MG63 (cell line): ENCODE measurements at regions not wholly inside any gene's neighbourhood (a gene's known extent, or its start where the extent isn't known, plus 50 kb on each side); places are given as distances from the start of the nearest gene placed in this dataset.

Source experiments
- DNase-seq: peaks from one replicate; pipeline ENCODE4 v3.0.0-alpha.2; 2020
- H3K27me3 ChIP-seq: fragments of 250-450 bp; sonication (Bioruptor Pico); 2 replicates; pipeline ENCODE4 v1.5.1; 2020; ENCODE audit warnings: mild to moderate bottlenecking, moderate library complexity
- H3K36me3 ChIP-seq: fragments of 250-450 bp; sonication (Bioruptor Pico); 2 replicates; pipeline ENCODE4 v1.5.1; 2020; ENCODE audit warnings: mild to moderate bottlenecking, moderate library complexity
- H3K4me3 ChIP-seq: fragments of 250-450 bp; sonication (Bioruptor Pico); 2 replicates; pipeline ENCODE4 v1.5.1; 2020; ENCODE audit warnings: mild to moderate bottlenecking, moderate library complexity
- H3K9me3 ChIP-seq: fragments of 250-450 bp; sonication (Bioruptor Pico); 2 replicates; pipeline ENCODE4 v1.5.1; 2020; ENCODE audit warnings: mild to moderate bottlenecking, moderate library complexity

- Histone ChIP-seq H3K27me3 (no peaks in the 10 kb centered on the region), H3K9me3 (no peaks in the 10 kb centered on the region), H3K36me3 (no peaks in the 10 kb centered on the region), H3K4me3 (no peak overlapping the region)
- DNase-seq = no peak
Measured at GRCh38 chr10:130489891-130490290, 353.7 kb downstream of the GLRX3 start.

GRCh38 chr10:130491011-130491692 is 355.0 kb downstream of the GLRX3 start:
- Histone ChIP-seq H3K36me3 (no peaks in the 10 kb centered on the region), H3K27me3 (no peaks in the 10 kb centered on the region), H3K9me3 (no peaks in the 10 kb centered on the region), H3K4me3 (no peak overlapping the region)
- no peak for DNase-seq

GRCh38 chr10:130491693-130492050 is 355.5 kb downstream of the GLRX3 start:
- H3K4me3 ChIP-seq = no peak overlapping the region
- DNase-seq = no peak
- no peaks in the 10 kb centered on the region for H3K27me3 ChIP-seq
- H3K9me3 ChIP-seq = no peaks in the 10 kb centered on the region
- no peaks in the 10 kb centered on the region for H3K36me3 ChIP-seq

GRCh38 chr10:130492266-130492934 is 356.2 kb downstream of the GLRX3 start:
- no peaks in the 10 kb centered on the region for H3K27me3 ChIP-seq
- no peak overlapping the region for H3K4me3 ChIP-seq
- no peak for DNase-seq
- H3K36me3 ChIP-seq = no peaks in the 10 kb centered on the region
- no peaks in the 10 kb centered on the region for H3K9me3 ChIP-seq

- no peak for DNase-seq
- Histone ChIP-seq H3K36me3 (no peaks in the 10 kb centered on the region), H3K9me3 (no peaks in the 10 kb centered on the region), H3K27me3 (no peaks in the 10 kb centered on the region), H3K4me3 (no peak overlapping the region)
Measured at GRCh38 chr10:130493021-130493420, 356.8 kb downstream of the GLRX3 start.

GRCh38 chr10:130493446-130494145 is 357.4 kb downstream of the GLRX3 start:
- H3K4me3 ChIP-seq = no peak overlapping the region
- DNase-seq = peak; percentile 5
- no peaks in the 10 kb centered on the region for H3K36me3 ChIP-seq
- no peaks in the 10 kb centered on the region for H3K27me3 ChIP-seq
- no peaks in the 10 kb centered on the region for H3K9me3 ChIP-seq

GRCh38 chr10:130495116-130495862 is 359.1 kb downstream of the GLRX3 start:
- Histone ChIP-seq H3K36me3 (no peaks in the 10 kb centered on the region), H3K27me3 (no peaks in the 10 kb centered on the region), H3K4me3 (no peak overlapping the region), H3K9me3 (no peaks in the 10 kb centered on the region)
- no peak for DNase-seq

- H3K27me3 ChIP-seq = no peaks in the 10 kb centered on the region
- H3K36me3 ChIP-seq = no peaks in the 10 kb centered on the region
- DNase-seq = no peak
- H3K9me3 ChIP-seq = no peaks in the 10 kb centered on the region
- H3K4me3 ChIP-seq = no peak overlapping the region
Measured at GRCh38 chr10:130495891-130496636, 359.9 kb downstream of the GLRX3 start.

- no peak for DNase-seq
- Histone ChIP-seq H3K27me3 (no peaks in the 10 kb centered on the region; the same call in 1 of the 2 replicates), H3K36me3 (no peaks in the 10 kb centered on the region), H3K9me3 (no peaks in the 10 kb centered on the region), H3K4me3 (no peak overlapping the region)
Measured at GRCh38 chr10:130497056-130498010, 361.1 kb downstream of the GLRX3 start.

GRCh38 chr10:130498042-130498441 is 361.9 kb downstream of the GLRX3 start:
- no peak for DNase-seq
- Histone ChIP-seq H3K9me3 (no peaks in the 10 kb centered on the region), H3K27me3 (no peaks in the 10 kb centered on the region; the same call in 1 of the 2 replicates), H3K36me3 (no peaks in the 10 kb centered on the region), H3K4me3 (no peak overlapping the region)

- no peak for DNase-seq
- Histone ChIP-seq H3K9me3 (no peaks in the 10 kb centered on the region), H3K36me3 (no peaks in the 10 kb centered on the region), H3K27me3 (no peaks in the 10 kb centered on the region; the same call in 1 of the 2 replicates), H3K4me3 (no peak overlapping the region)
Measured at GRCh38 chr10:130498934-130499333, 362.7 kb downstream of the GLRX3 start.

- Histone ChIP-seq H3K9me3 (no peaks in the 10 kb centered on the region), H3K36me3 (no peaks in the 10 kb centered on the region), H3K27me3 (no peaks in the 10 kb centered on the region; the same call in 1 of the 2 replicates), H3K4me3 (no peak overlapping the region)
- no peak for DNase-seq
Measured at GRCh38 chr10:130499541-130499940, 363.4 kb downstream of the GLRX3 start.

- Histone ChIP-seq H3K27me3 (no peaks in the 10 kb centered on the region; the same call in none of the 2 replicates), H3K4me3 (no peak overlapping the region), H3K36me3 (no peaks in the 10 kb centered on the region), H3K9me3 (no peaks in the 10 kb centered on the region)
- no peak for DNase-seq
Measured at GRCh38 chr10:130500261-130501000, 364.2 kb downstream of the GLRX3 start.

GRCh38 chr10:130507461-130507860 is 371.3 kb downstream of the GLRX3 start:
- H3K27me3 ChIP-seq = no peaks in the 10 kb centered on the region; the same call in none of the 2 replicates
- DNase-seq = no peak
- H3K36me3 ChIP-seq = no peaks in the 10 kb centered on the region
- no peaks in the 10 kb centered on the region for H3K9me3 ChIP-seq
- no peak overlapping the region for H3K4me3 ChIP-seq
